ENCODE measurements at regions not wholly inside any gene's neighbourhood (a gene's known extent, or its start where the extent isn't known, plus 50 kb on each side); places are given as distances from the start of the nearest gene placed in this dataset.

DNA sequence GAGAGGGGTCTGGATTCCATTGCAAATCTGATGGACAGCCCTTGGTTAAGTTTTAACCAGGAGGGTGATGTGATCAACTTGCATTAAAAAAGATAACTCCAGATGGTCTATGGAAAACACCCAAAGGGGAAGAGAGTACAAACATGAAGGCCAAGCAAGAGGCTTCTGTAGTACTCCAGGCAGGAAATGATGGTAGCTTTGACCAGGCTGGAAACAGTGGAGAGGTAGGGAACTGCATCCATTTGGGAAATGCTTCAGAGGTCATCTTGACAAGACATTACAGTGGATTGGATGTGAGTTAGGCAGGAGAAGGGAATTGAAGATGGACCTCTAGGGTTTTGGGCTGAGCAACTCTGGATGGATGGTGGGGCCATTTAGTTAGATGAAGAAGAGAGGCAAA, 391.1 kb downstream of the IPO8 start (continued):
- TF ChIP-seq, protein P1, sequence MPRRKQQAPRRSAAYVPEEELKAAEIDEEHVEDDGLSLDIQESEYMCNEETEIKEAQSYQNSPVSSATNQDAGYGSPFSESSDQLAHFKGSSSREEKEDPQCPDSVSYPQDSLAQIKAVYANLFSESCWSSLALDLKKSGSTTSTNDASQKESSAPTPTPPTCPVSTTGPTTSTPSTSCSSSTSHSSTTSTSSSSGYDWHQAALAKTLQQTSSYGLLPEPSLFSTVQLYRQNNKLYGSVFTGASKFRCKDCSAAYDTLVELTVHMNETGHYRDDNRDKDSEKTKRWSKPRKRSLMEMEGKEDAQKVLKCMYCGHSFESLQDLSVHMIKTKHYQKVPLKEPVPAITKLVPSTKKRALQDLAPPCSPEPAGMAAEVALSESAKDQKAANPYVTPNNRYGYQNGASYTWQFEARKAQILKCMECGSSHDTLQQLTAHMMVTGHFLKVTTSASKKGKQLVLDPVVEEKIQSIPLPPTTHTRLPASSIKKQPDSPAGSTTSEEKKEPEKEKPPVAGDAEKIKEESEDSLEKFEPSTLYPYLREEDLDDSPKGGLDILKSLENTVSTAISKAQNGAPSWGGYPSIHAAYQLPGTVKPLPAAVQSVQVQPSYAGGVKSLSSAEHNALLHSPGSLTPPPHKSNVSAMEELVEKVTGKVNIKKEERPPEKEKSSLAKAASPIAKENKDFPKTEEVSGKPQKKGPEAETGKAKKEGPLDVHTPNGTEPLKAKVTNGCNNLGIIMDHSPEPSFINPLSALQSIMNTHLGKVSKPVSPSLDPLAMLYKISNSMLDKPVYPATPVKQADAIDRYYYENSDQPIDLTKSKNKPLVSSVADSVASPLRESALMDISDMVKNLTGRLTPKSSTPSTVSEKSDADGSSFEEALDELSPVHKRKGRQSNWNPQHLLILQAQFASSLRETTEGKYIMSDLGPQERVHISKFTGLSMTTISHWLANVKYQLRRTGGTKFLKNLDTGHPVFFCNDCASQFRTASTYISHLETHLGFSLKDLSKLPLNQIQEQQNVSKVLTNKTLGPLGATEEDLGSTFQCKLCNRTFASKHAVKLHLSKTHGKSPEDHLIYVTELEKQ (tag by site-specific recombination; IDR thresholded peaks at IDR 0.05; ENCODE audit: borderline replicate concordance) = no peak

DNA sequence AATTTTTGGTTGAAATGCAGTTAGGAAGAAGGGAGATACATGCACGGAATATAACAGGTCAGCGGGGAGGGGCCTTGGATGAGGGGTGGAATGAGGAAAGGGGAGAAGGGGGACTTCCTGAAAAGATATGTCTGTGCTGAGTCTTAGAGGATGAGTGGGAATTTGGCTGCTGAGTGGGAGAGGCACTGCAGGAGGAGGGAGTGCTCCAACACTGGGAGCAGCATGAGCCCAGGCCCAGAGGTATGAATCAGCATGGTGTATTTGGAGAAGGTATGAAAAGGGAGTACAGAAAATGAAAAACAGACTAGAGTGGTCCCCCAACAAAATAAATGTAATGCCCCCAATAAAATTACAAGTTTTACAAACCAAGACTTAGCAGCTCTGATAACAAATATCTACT, 394.4 kb downstream of the IPO8 start:
- ChIA-PET POLR2A (no interaction called here), CTCF (no interaction called here)
- TF ChIP-seq, protein P2, sequence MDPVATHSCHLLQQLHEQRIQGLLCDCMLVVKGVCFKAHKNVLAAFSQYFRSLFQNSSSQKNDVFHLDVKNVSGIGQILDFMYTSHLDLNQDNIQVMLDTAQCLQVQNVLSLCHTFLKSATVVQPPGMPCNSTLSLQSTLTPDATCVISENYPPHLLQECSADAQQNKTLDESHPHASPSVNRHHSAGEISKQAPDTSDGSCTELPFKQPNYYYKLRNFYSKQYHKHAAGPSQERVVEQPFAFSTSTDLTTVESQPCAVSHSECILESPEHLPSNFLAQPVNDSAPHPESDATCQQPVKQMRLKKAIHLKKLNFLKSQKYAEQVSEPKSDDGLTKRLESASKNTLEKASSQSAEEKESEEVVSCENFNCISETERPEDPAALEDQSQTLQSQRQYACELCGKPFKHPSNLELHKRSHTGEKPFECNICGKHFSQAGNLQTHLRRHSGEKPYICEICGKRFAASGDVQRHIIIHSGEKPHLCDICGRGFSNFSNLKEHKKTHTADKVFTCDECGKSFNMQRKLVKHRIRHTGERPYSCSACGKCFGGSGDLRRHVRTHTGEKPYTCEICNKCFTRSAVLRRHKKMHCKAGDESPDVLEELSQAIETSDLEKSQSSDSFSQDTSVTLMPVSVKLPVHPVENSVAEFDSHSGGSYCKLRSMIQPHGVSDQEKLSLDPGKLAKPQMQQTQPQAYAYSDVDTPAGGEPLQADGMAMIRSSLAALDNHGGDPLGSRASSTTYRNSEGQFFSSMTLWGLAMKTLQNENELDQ (tag by site-specific recombination; IDR thresholded peaks at IDR 0.05; ENCODE audit: low read depth) = no peak
- Histone ChIP-seq H3K36me3 (ENCODE audit: control insufficient read depth in 2 of 2, insufficient read depth in 1 of 2, low read length in 2 of 2) (no peaks in the 10 kb centered on the region), H3K27ac (ENCODE audit: extremely low read depth, low read depth, low read length) (no peak overlapping the region), H3K9me3 (ENCODE audit: control insufficient read depth, insufficient read depth, low read depth, low read length) (no peaks in the 10 kb centered on the region), H3K4me3 (ENCODE audit: low read depth, low read length) (no peak overlapping the region), H3K4me1 (ENCODE audit: control insufficient read depth, insufficient read depth, low read length) (no peaks in the 10 kb centered on the region)

DNA sequence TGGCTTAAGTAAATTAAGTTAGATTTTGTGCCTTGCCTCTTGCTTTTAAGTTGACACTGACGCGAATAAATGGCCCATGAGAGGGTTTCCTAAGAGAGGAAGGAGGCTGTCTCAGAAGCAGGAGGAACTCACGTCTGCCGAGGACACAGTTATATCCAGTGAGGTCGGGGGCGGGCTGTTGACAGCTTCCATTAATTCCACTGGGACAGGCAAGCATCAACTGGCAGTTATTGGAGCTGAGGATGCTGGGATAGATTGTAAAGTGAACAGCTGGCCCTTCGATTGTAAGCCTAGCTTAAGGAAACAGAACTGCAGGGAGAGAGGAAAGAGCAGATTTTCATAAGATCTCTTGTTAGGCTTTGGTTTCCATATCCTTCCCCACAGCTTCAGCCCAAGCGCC, 399.2 kb downstream of the IPO8 start:
- H3K9me3 ChIP-seq (ENCODE audit: control insufficient read depth, insufficient read depth, low read depth, low read length) = no peaks in the 10 kb centered on the region
- POLR2A ChIA-PET = no interaction called here
- TF ChIP-seq ZNF843 (tag by site-specific recombination; IDR thresholded peaks at IDR 0.05) (no peak), ZNF140 (tag by site-specific recombination; IDR thresholded peaks at IDR 0.05) (no peak), ZNF529 (tag by site-specific recombination; IDR thresholded peaks at IDR 0.05; ENCODE audit: insufficient replicate concordance) (no peak), ZNF16 (tag by site-specific recombination; IDR thresholded peaks at IDR 0.05; ENCODE audit: low read depth) (no peak)
- TF ChIP-seq, protein P3, sequence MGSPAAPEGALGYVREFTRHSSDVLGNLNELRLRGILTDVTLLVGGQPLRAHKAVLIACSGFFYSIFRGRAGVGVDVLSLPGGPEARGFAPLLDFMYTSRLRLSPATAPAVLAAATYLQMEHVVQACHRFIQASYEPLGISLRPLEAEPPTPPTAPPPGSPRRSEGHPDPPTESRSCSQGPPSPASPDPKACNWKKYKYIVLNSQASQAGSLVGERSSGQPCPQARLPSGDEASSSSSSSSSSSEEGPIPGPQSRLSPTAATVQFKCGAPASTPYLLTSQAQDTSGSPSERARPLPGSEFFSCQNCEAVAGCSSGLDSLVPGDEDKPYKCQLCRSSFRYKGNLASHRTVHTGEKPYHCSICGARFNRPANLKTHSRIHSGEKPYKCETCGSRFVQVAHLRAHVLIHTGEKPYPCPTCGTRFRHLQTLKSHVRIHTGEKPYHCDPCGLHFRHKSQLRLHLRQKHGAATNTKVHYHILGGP (tag by site-specific recombination; IDR thresholded peaks at IDR 0.05) = no peak
- no peak overlapping the region for H3K27ac ChIP-seq (ENCODE audit: extremely low read depth, low read depth, low read length)
- H3K36me3 ChIP-seq (ENCODE audit: control insufficient read depth in 2 of 2, insufficient read depth in 1 of 2, low read length in 2 of 2) = no peaks in the 10 kb centered on the region
- H3K4me3 ChIP-seq (ENCODE audit: low read depth, low read length) = no peak overlapping the region
- CTCF ChIA-PET = interaction anchor here (1.2 kb wide), 1 partner anchor 8 kb away, joined by 3 read pairs; no protein-coding TSS in a partner anchor
- no peaks in the 10 kb centered on the region for H3K4me1 ChIP-seq (ENCODE audit: control insufficient read depth, insufficient read depth, low read length)

DNA sequence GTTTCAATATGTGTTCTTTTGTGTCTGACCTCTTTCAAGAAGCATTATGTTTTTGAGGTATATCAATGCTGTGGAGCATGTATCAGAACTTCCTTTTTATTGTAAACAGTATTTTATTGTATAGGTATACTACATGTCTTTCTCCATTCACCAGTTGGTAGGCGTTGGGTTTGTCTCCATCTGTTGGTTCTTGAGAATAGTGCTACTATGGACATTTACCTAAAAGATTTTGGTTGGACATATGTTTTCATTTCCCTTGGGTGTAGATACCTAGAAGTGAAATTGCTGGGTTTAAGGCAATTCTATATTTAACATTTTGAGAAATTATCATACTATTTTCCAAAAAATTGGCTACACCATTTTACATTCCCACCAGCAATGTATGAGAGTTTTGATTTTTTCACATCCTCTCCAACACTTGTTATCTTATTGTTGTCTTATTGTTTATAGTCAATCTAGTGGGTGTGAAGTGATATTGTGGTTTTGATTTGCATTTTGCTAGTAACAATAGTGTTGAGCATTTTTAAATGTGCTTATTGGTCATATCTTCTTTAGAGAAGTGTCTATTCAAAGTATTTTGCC, 409.2 kb downstream of the IPO8 start:
- H3K27ac ChIP-seq (ENCODE audit: extremely low read depth, low read depth, low read length) = no peak overlapping the region
- no peak overlapping the region for H3K4me3 ChIP-seq (ENCODE audit: low read depth, low read length)
- H3K4me1 ChIP-seq (ENCODE audit: control insufficient read depth, insufficient read depth, low read length) = no peaks in the 10 kb centered on the region
- CTCF ChIA-PET = no interaction called here
- no peaks in the 10 kb centered on the region for H3K36me3 ChIP-seq (ENCODE audit: control insufficient read depth in 2 of 2, insufficient read depth in 1 of 2, low read length in 2 of 2)
- POLR2A ChIA-PET = no interaction called here
- no peaks in the 10 kb centered on the region for H3K9me3 ChIP-seq (ENCODE audit: control insufficient read depth, insufficient read depth, low read depth, low read length)
- TF ChIP-seq ZNF654 (tag by site-specific recombination; IDR thresholded peaks at IDR 0.05; ENCODE audit: low read depth) (peak; percentile 51), ZNF549 (tag by site-specific recombination; IDR thresholded peaks at IDR 0.05) (no peak)

All from HEK293 (cell line).